CD4-positive, alpha-beta T cell treated with Interleukin-4 for 4 hours (primary cell): ENCODE measurements at regions not wholly inside any gene's neighbourhood (a gene's known extent, or its start where the extent isn't known, plus 50 kb on each side); places are given as distances from the start of the nearest gene placed in this dataset.

Source experiments
- DNase-seq: peaks from one replicate; pipeline ENCODE4 v3.0.0-alpha.2; 2020

DNA sequence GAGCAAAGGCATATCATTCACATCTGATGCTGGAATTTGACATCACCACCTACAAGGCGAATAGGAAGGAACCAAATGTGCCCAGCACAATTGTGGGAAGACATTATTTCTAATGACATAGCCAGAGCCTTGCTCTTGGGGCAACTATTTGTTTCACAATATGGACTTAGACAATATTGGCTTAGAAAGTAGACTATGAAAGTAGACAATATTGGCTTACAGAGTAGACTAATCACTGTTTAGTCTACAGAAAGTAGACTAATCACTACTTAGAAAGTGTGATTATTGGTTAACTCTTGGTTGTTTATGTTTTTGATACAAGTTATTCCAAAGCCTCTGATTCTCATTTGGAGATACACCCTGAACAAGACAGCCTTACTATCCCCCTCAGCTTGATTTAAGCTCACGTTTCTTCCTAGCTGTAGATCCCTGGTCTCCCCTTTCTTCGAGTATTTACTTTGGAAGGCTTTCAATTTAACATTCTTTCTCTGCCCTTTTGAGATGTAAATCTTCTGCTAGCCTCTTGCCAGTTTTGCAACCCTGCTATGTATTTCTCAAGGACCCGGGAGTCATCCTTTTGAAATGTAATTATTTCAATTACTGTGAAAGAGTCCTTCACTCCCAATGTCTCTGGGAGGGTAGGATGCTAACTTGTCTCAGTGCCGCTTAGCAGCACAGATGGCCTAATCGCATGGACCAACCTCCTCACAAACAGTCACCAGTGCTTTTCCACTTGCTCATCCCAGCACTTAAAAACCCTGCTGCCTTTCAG lies 843.2 kb downstream of the GALC start:
- DNase-seq: no peak

- no peak for DNase-seq
Observed at GRCh38 chr14:87148655-87149054, 844.3 kb downstream of the GALC start.

GRCh38 chr14:87142551-87143211 lies 850.3 kb downstream of the GALC start:
- no peak for DNase-seq

DNA sequence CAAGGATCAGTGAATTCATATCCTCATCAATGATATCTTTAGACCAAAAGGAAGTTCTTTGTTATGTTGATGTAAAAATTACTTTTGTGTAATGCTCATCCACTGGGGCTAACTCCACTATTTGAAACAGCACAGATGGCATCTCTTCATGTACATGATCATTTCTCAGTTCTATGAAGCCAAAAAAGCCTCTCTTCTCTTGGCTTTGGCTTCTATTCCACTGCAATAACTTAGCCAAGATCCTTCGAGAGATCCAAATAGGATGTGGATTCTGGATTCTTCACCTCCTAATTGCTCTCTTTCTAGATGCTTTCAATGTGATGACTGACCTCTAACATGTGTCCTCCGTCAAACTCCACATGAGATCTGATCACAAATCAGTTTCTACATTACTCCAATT lies 851.2 kb downstream of the GALC start:
- no peak for DNase-seq

DNA sequence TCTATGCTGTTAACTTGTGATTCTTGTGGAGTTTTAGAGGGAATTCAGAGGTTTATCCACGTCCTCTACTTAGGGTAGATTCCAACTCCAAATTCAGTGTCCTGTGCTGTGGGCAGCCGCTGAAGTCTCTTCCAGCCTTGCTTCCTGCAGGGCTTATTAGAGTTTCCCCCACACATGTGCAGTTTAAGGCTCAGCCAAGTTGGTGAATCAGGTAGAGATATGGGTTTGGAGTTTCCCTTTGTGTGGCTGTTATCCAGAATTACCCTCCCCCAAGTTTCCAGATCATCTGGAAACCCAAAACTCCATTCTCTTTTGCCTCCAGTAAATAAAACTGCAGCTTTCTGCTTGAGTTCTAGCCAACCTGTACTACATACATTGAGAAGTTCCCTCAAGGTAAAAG lies 853.7 kb downstream of the GALC start:
- DNase-seq: no peak

- no peak for DNase-seq
Observed at GRCh38 chr14:87133073-87133801, 859.7 kb downstream of the GALC start.

DNA sequence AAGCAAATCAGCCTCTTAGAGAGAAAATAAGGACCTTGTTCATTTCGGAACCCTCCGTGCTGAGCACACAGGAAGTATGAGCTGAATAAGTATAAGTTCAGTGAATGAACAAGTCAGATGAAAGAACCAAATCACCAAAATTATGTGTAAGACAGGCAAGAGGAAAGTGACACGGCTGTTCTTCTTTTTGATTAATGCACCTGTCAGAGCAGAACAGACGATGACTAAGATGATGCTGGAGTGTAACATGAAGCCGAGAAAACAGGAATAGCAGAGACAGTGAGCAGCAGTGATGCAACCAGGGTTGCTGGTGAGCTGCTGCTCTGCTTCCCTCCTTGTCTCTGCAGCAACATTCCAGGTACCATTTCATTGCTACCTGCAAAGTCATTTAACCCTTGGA lies 861.1 kb downstream of the GALC start:
- no peak for DNase-seq

GRCh38 chr14:87122166-87122565 lies 870.8 kb downstream of the GALC start:
- no peak for DNase-seq

DNA sequence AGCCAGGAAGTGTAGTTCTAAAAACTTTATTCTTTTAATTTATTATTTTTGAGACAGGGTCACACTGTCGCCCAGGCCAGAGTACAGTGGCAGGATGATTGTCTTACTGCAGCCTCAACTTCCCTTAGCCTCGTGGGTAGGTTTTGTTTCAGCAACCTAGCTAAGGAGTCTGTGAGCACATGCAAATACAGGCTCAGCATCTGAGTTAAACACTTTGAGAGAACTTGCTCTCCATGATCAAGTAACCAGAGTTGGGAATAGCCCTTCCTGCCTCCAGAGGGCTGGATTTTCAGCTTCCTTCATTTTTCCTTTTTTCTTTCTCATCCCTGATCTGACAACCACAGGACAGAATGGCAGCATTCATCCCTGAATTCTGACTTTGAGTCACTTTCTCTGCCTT lies 871.3 kb downstream of the GALC start:
- DNase-seq: no peak

GRCh38 chr14:87115234-87115633 lies 877.7 kb downstream of the GALC start:
- no peak for DNase-seq

DNA sequence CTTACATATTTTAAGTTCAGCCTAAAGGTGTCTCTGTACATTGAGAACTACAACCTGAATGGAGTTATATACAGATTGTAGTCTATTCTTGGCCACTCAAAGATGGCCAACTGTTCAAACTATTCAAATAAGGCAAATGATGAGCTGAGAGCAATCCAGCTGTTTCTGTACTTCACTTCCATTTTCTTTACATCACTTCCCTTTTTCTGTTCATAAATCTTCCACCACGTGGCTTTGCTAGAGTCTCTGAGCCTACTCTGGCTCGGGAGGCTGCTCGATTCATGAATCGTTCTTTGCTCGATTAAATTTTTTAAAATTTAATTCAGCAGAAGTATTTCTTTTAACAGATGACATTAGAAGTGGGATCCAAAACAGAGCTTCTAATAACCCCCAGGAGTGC lies 879.7 kb downstream of the GALC start:
- no peak for DNase-seq

DNA sequence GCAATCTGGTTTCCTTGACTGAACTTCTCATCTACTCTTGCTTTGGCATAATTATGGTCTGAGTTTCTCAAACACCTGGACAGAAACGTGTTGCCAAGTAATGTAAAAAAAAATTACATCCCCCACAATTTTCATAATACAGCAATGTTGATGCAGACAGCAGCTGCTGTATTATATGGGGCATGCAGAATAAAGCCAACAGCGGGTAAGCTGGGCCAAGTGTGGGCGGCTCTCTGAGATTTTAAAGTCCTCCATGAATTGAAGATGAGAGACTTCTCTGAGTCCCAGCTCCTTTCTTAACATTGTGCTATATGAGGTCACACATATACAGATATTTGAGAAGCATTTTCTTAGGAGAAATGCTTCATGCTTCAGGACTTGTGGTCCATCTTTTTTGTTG lies 881.2 kb downstream of the GALC start:
- no peak for DNase-seq

DNA sequence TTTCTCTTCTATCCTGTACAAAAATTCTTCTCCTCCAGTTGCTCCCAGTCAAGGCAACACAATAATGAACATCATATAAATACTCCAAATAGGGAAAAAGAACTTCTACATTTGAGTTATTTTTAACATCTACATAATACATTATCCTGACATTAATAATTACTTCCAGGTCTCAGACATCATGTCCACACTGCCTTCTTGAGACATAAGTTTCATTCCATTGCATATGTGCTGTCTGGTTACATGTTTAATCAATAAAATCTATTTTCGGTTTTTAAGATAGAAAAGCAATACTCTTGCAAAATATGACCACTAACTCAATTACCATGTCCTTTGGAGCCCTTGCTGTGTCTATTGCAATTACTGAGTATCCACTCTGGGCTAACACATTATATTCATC lies 881.9 kb downstream of the GALC start:
- DNase-seq: no peak

DNA sequence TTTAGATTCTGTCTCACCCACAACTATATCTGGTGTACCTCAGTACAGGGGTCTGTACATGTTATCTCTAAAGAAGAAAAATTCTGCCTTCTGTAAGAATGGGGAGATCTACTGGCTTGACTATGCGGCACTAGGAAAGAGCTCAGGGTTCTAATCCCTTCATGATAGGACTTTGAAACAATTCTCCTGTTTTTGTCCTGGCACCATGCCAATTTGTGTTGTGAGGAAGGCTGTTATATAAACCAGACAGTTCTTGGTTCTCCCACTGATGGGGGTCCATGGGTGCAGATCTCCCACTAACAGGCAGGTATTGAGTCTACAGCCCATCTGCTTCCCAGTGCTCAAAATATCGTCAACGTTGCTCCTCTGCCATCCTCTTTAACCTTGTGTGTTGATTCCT lies 883.7 kb downstream of the GALC start:
- no peak for DNase-seq

DNA sequence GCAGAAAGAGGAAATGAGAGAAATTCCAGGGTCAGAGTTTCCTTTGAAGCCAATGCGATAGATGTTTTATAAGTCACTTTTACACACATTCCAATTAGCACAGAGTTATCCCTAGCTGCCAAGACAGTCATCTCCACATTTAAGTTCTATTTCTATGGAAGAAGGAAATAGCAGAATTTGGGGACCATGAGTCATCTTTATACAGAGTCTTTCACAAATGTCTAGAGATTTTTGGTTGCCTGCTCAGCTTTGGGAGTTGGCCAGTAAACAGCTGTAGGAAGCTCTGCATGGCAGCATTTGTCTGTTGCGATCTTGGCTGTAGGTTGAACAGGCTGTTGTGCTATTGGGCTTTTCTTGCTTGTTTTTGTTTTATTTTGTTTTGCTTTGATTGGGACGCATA lies 884.3 kb downstream of the GALC start:
- DNase-seq: no peak

- DNase-seq: no peak
Observed at GRCh38 chr14:87102811-87103378, 890.1 kb downstream of the GALC start.

GRCh38 chr14:87097015-87097414 lies 896.0 kb downstream of the GALC start:
- DNase-seq: no peak

- no peak for DNase-seq
Observed at GRCh38 chr14:87094913-87095312, 898.1 kb downstream of the GALC start.

- DNase-seq: no peak
Observed at GRCh38 chr14:87088588-87088987, 904.4 kb downstream of the GALC start.

DNA sequence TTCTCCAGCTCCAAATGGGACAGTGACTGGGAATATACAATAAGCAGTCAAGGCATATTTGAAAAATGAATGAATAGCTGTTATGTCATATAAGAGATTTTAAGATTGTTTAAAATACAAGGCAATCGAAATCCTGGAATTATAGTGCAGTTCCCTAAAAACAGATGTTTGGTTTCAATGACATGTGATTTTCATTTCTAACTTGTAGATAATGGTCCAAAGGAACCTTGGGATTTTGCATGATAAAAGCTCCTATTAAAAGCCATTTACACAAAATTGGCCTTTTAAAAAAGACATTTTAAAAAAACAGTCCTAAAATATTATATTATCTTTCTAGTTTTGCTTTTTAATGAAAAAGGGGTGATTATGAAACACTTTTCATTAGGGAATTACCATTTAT lies 905.1 kb downstream of the GALC start:
- no peak for DNase-seq

DNA sequence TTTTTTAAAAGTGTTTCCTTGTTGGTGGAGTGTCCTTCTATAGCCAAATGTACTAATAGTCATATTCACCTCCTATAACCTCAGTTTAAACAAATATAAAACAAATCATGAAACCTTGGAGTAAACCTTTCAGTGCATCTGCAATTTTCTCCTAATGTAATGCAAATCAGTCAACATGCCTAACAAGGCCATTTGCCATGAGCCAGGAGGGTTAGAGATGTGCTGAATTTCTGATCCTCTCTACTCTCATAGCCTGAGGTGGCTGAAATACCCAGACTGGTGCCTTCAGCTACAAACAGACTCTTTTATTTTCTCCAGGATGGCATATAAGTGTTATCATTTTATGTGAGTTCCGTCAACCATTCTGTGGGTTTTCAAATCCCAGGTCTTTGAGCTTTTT lies 908.1 kb downstream of the GALC start:
- DNase-seq: no peak

GRCh38 chr14:87082917-87083316 lies 910.1 kb downstream of the GALC start:
- no peak for DNase-seq

GRCh38 chr14:87081004-87081403 lies 912.0 kb downstream of the GALC start:
- DNase-seq: no peak

GRCh38 chr14:87080146-87080545 lies 912.8 kb downstream of the GALC start:
- no peak for DNase-seq
